Activated CD8-positive, alpha-beta memory T cell treated with anti-CD3 and anti-CD28 coated beads, Interleukin-2, amount 10 ng/mL, durations not matched to agents 7 days and 5 days (primary cell): ENCODE measurements at regions not wholly inside any gene's neighbourhood (a gene's known extent, or its start where the extent isn't known, plus 50 kb on each side); places are given as distances from the start of the nearest gene placed in this dataset.

Experiments used
- ATAC-seq: fragments of 150-1000 bp; cut with Tn5 transposase; one replicate; pipeline ENCODE4 v1.10.0; 2021; ENCODE audit warnings: moderate library complexity
- CTCF ChIA-PET: fragments of 350-600 bp; sonication (Branson Sonifier 250); formaldehyde crosslinking; loops from one replicate; lab custom pipeline; 2021; ENCODE audit warnings: antibody characterized with exemption; lab: Charles Lee
- DNase-seq: peaks from one replicate; pipeline ENCODE4 v3.0.0-alpha.2; 2020
- H3K27ac Mint-ChIP-seq: one replicate; pipeline ENCODE4 v1.8.0; 2021; ENCODE audit warnings: mild to moderate bottlenecking, mixed read lengths
- H3K27me3 Mint-ChIP-seq: one replicate; pipeline ENCODE4 v1.8.0; 2021; ENCODE audit warnings: mixed read lengths
- H3K36me3 Mint-ChIP-seq: one replicate; pipeline ENCODE4 v1.8.0; 2021; ENCODE audit warnings: mild to moderate bottlenecking, mixed read lengths
- H3K4me1 Mint-ChIP-seq: one replicate; pipeline ENCODE4 v1.8.0; 2021; ENCODE audit warnings: mixed read lengths
- H3K4me3 Mint-ChIP-seq: one replicate; pipeline ENCODE4 v1.8.0; 2021; ENCODE audit warnings: mild to moderate bottlenecking, moderate library complexity, mixed read lengths
- H3K9me3 Mint-ChIP-seq: one replicate; pipeline ENCODE4 v1.8.0; 2022; ENCODE audit warnings: low read depth, mixed read lengths

DNA sequence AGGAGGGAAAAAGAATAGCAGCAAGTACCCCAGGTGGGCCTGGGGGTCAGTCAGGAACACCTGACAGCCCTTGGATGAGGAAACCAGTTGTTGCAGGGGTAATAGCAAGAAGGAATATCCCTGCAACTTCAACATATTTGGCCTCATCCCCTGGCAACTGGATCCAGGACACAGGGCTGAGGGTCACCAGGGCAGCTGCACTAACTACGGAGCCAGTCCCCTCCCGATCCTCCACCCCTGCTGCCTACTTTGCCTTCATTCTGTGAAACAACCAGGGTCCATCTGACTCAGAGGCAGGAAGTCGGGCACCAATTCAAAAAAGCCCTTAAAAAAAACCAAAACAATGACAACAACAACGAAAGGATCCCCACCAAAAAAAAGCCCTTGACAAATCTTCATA lies 52.9 kb downstream of the FRMPD3 start:
- Mint-ChIP-seq H3K27me3 (peaks cover 31% of the 10 kb centered on the region), H3K36me3 (no peaks in the 10 kb centered on the region), H3K4me1 (no peaks in the 10 kb centered on the region), H3K4me3 (no peak overlapping the region), H3K9me3 (no peaks in the 10 kb centered on the region), H3K27ac (no peak overlapping the region)
- CTCF ChIA-PET = no interaction called here
- no peak for DNase-seq
- ATAC-seq = no peak

DNA sequence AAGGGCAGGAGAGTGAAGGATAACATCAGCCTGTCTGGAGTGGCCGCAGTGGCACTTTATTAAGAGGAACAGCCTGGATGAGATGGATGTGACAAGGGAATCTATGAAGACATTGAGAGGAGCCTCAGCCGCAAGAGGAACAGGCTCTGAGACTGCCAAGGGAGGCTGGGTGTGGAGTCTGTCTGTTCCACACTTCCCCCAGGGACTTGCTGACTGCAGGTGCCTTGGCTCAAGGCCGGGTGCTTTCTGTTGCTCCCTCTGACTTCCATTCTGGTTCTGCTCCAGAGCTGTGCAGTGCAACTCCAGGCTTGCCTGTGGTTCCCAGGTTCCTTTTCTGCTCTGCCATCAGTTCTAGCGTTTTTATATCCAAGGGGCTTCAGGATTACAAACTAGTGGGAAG lies 54.6 kb downstream of the FRMPD3 start:
- H3K27me3 Mint-ChIP-seq = peaks cover 46% of the 10 kb centered on the region
- no peaks in the 10 kb centered on the region for H3K4me1 Mint-ChIP-seq

DNA sequence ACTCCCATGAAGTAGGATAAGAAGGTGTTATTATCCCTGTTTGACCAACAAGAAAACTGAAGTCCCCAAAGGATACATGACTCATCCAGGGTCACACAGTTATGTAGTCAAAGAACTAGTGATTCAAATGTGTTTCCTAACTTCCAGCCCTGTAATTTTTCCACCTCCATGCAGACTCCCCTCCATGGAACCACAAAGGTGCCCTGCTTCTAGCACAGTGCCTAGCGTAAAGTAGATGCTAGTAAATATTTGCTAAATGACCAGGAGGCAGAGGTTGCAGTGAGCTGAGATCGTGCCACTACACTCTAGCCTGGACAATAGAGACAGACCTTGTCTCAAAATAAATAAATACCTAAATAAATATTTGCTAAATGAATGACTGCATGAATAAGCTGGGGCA lies 55.8 kb downstream of the FRMPD3 start:
- ATAC-seq = no peak
- H3K27me3 Mint-ChIP-seq = peaks cover 52% of the 10 kb centered on the region
- H3K27ac Mint-ChIP-seq = no peak overlapping the region
- CTCF ChIA-PET = no interaction called here
- H3K4me1 Mint-ChIP-seq = no peaks in the 10 kb centered on the region
- no peak overlapping the region for H3K4me3 Mint-ChIP-seq
- no peak for DNase-seq
- H3K36me3 Mint-ChIP-seq = no peaks in the 10 kb centered on the region
- no peaks in the 10 kb centered on the region for H3K9me3 Mint-ChIP-seq

More for the DNA sequence above, 54.6 kb downstream of the FRMPD3 start:
- DNase-seq (no peak), ATAC-seq (no peak)
- CTCF ChIA-PET = no interaction called here
- Mint-ChIP-seq H3K4me3 (no peak overlapping the region), H3K27ac (no peak overlapping the region), H3K9me3 (no peaks in the 10 kb centered on the region), H3K36me3 (no peaks in the 10 kb centered on the region)

DNA sequence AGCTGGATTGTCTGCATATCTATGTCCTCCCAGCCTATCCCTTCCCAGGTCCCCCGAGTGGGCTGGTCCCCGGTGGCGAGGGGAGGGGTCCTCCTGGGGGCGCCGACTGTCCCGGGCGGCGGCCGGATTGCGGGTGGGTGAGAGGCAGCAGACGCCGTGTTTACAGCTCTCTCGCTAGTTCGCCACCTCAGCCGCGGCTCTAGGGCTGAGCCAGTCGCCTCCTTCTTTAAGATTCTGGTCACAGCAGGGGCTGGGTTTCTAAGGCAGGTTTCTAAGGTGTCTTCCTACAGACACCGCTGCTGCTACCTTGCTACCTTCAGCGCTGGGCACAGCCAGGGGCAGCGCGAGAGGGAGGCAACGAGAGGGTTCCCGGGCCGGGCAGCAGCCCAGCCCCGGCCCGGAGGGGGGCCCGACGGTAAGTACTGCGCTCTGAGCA lies 57.2 kb downstream of the FRMPD3 start:
- Mint-ChIP-seq H3K27me3 (peaks cover 52% of the 10 kb centered on the region), H3K9me3 (no peaks in the 10 kb centered on the region), H3K4me1 (no peaks in the 10 kb centered on the region), H3K27ac (no peak overlapping the region), H3K4me3 (no peak overlapping the region), H3K36me3 (no peaks in the 10 kb centered on the region)
- DNase-seq (no peak), ATAC-seq (no peak)
- CTCF ChIA-PET = no interaction called here

DNA sequence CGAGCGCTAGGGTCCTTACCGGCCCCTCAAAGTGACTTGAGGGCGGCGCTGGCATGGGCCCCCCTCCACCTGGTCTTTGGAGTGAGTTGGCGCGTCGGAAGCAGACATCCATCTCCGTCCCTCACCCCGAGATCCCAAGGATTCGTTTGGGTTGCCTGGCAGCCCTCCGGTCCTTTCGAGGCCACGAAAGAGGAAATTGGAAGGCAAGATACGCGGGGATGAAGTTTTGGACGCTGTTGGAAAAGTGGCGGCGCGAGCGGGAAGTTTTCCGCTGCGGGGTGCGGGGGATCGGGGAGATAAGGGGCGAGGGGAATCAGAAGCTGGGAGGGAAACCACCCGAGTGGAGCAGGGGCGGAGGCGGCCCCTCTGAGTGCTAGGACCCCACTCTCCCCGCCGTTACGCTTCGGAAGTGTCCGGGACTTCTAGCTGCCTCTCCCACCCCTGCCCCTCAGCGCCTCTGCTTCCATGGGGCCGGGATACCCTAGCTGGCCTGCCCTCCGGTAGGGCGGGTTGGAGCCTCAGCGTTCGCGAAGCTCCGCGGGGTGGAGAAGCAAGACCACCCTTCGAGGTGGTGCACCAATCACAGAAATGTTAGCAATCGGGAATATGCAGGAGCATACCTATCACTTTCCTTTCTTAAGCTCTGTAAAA lies 57.8 kb downstream of the FRMPD3 start:
- H3K9me3 Mint-ChIP-seq = no peaks in the 10 kb centered on the region
- H3K4me1 Mint-ChIP-seq = no peaks in the 10 kb centered on the region
- CTCF ChIA-PET = no interaction called here
- ATAC-seq (no peak), DNase-seq (no peak)
- no peaks in the 10 kb centered on the region for H3K36me3 Mint-ChIP-seq
- no peak overlapping the region for H3K27ac Mint-ChIP-seq
- H3K4me3 Mint-ChIP-seq = no peak overlapping the region
- peaks cover 52% of the 10 kb centered on the region for H3K27me3 Mint-ChIP-seq

DNA sequence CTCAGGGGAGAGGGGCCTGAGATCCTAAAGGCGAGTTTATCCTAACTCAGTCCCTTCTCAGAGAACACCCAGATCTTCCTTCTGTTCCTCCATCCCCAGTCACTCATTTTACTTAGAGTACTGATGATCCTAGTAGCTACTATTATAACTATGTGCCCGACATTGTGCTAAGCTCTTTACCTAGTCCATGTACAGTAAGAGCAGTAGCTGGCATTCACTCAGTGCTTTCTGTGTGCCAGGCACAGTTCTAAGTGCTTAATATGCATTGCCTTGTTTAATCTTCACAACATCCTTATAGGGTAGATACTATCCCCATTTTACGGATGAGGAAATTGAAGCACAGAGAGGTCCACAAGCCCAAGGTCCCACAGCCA lies 58.3 kb downstream of the FRMPD3 start:
- no peak overlapping the region for H3K4me3 Mint-ChIP-seq

DNA sequence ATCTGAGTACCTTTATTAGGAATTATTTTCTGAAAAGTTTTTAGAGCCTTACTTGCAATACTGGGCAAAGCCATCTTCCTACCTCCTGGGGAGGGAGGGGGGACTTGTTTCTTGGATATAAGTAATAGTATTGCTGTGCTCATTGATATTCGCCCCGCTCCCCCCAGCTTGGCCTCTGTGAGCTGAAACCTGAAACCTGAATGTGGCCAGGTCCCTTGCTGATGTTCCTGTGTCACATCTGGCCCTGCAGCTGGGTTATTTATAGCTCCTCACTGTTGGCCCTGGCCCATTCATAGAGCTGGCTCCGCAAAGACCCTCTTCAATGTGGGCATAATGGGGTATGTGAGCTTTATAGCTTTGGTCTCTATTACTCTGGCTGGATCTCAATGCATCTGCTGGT lies 59.5 kb downstream of the FRMPD3 start:
- Mint-ChIP-seq H3K27me3 (peaks cover 52% of the 10 kb centered on the region), H3K9me3 (no peaks in the 10 kb centered on the region), H3K4me3 (no peak overlapping the region), H3K27ac (no peak overlapping the region), H3K36me3 (no peaks in the 10 kb centered on the region), H3K4me1 (no peaks in the 10 kb centered on the region)
- ATAC-seq = no peak
- CTCF ChIA-PET = no interaction called here
- DNase-seq = no peak

More for the DNA sequence above, 58.3 kb downstream of the FRMPD3 start:
- Mint-ChIP-seq H3K36me3 (no peaks in the 10 kb centered on the region), H3K27ac (no peak overlapping the region), H3K9me3 (no peaks in the 10 kb centered on the region), H3K4me1 (no peaks in the 10 kb centered on the region), H3K27me3 (peaks cover 52% of the 10 kb centered on the region)
- CTCF ChIA-PET = no interaction called here
- DNase-seq = no peak
- no peak for ATAC-seq

DNA sequence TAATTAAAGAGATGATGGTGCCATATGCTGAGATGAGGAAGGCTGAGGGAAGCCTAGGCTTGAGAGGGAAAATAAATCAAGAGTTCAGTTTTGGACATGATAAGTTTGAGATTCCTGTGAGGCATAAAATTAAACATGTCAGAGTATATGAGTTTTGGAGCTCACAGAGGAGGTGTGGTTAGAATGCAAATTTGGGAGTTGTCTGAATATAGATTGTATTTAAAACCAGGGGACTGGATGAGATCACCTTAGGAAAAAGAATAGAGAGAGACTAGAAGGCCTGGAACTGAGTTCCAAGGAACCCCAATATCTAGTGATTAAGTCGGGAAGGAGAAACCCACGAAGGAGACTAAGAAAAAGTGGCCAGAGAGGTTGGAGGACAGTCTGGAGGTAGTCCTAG lies 65.5 kb downstream of the FRMPD3 start:
- H3K27ac Mint-ChIP-seq = no peak overlapping the region
- no peaks in the 10 kb centered on the region for H3K4me1 Mint-ChIP-seq
- no peak overlapping the region for H3K4me3 Mint-ChIP-seq
- CTCF ChIA-PET = no interaction called here
- DNase-seq (no peak), ATAC-seq (no peak)
- H3K9me3 Mint-ChIP-seq = no peaks in the 10 kb centered on the region
- H3K27me3 Mint-ChIP-seq = peaks cover 15% of the 10 kb centered on the region
- no peaks in the 10 kb centered on the region for H3K36me3 Mint-ChIP-seq

DNA sequence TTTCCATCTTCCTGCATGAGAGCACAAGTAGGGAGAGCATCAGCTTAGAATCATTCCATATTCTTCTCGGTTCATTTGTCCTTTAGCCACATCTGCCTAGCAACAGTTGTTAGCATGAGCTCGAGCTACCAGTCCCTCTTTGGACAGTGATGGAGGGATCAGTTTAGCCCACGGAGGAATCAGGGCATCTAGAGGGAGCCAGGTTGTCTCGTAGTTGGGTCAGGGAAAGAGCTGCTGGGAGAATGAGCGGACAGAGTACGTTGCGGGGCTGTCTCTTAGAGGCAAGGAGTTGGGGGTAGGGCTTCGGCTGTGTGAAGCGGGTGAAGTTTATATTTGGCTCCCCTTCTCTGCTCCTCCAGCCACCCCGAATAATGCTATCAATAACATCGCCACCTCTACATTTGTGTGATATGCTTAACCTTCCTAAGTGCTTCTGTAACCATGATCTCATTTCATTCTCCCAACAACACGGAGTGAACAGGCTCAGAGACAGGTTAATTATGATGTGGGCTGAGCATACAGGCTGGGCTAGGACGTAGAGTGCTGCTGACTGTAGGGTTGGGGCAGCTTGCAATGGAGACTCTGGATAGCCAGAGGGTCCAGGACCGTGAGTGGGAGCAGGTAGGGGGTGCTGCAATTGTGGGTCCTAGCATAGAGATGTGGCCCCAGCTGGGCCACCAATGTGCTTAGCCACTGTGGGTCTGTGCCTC lies 72.6 kb downstream of the FRMPD3 start:
- H3K4me1 Mint-ChIP-seq = no peaks in the 10 kb centered on the region
- CTCF ChIA-PET = no interaction called here
- ATAC-seq = no peak
- no peak for DNase-seq
- H3K9me3 Mint-ChIP-seq = no peaks in the 10 kb centered on the region
- no peaks in the 10 kb centered on the region for H3K36me3 Mint-ChIP-seq
- no peak overlapping the region for H3K27ac Mint-ChIP-seq
- no peak overlapping the region for H3K4me3 Mint-ChIP-seq
- H3K27me3 Mint-ChIP-seq = peaks cover 6% of the 10 kb centered on the region

DNA sequence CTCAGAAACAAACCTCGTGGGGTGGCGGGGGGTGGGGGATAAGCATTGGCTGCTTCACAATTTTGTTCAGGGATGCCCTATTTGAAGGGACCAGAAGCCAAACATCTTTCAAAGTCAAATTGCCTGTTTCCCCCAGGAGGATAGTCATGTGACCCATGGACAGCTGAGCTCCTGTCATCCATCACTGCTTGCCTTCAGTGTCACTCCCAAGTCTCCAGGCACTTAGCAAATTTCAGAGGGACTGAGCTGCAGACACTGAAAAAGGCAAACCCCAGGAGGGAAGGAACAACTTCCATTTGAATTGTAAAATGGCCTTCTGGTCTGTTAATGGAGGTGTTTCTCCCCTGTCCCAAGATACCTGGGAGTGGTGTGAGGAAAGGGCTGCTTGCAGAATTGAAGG lies 73.4 kb downstream of the FRMPD3 start:
- ATAC-seq (no peak), DNase-seq (no peak)
- Mint-ChIP-seq H3K27ac (no peak overlapping the region), H3K27me3 (peaks cover 6% of the 10 kb centered on the region), H3K9me3 (no peaks in the 10 kb centered on the region), H3K4me3 (no peak overlapping the region), H3K4me1 (no peaks in the 10 kb centered on the region), H3K36me3 (no peaks in the 10 kb centered on the region)
- CTCF ChIA-PET = no interaction called here

DNA sequence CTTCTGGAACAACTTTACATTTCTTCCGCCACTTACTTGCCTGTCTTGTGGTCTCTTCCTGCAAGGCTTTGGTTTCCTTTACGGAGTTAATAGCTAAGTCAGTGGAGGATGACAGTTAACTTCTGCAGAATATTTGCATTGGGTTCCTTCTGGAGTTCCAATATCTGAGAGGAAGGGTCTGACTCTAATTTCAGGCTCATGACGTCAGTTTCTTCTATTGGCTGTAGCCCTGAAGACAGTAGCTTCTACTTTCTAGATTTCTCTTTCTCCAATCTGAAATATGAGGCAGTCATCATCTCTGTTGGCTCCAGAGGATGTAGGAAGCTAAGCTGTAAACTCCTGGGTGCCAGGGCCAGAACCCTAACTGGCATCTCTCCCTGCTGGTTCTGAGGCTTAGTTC lies 76.7 kb downstream of the FRMPD3 start:
- DNase-seq (no peak), ATAC-seq (no peak)
- CTCF ChIA-PET = no interaction called here
- Mint-ChIP-seq H3K4me1 (no peaks in the 10 kb centered on the region), H3K4me3 (no peak overlapping the region), H3K9me3 (no peaks in the 10 kb centered on the region), H3K27ac (no peak overlapping the region), H3K27me3 (no peaks in the 10 kb centered on the region), H3K36me3 (no peaks in the 10 kb centered on the region)

DNA sequence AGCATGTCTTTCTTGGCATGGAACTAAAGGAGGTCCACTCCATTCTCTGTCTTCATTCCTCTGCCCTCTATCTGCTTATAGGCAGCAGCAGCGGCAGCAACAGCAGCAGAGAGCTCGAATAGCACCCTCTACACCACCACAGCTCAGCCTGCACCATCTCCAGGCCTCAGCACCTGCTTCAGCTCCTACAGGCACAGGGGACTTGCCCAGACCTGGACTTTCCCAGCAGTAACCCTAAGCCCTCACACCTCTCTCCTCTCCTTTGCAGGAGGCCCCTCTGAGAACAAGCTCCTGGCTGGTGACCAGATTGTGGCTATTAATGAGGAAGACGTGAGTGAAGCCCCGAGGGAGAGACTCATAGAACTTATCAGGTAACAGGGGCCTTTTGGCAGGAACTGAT lies 80.7 kb downstream of the FRMPD3 start:
- Mint-ChIP-seq H3K27ac (no peak overlapping the region), H3K4me1 (no peaks in the 10 kb centered on the region), H3K36me3 (no peaks in the 10 kb centered on the region), H3K27me3 (peaks cover 11% of the 10 kb centered on the region), H3K4me3 (no peak overlapping the region), H3K9me3 (no peaks in the 10 kb centered on the region)
- DNase-seq (no peak), ATAC-seq (no peak)
- CTCF ChIA-PET = no interaction called here

DNA sequence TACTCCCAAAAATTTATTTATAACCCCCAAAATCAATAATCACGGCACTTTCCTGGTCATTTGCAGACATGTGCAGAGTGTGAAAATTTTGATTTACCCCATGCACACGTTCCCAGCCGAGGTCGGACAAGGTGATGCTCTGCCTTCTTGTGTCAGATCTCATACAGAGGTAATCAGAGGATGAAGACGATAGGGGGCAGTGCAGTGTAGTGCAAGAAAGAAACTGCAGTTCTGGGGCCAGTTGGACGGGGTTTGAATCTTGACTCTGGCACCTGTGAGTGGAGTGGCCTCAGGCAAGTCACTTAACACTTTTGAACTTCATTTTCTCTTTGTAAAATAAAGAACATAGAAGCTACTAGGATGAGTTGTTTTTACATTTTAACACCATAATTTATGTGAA lies 88.4 kb downstream of the FRMPD3 start:
- ATAC-seq (no peak), DNase-seq (peak; percentile 44)
- Mint-ChIP-seq H3K36me3 (no peaks in the 10 kb centered on the region), H3K9me3 (no peaks in the 10 kb centered on the region), H3K4me3 (no peak overlapping the region), H3K27me3 (peaks cover 7% of the 10 kb centered on the region), H3K4me1 (no peaks in the 10 kb centered on the region), H3K27ac (no peak overlapping the region)
- CTCF ChIA-PET = interaction anchor here (1.4 to 1.8 kb wide), 3 partner anchors 91 to 239 kb away, joined by 4 to 8 read pairs (median 5); partner anchors contain the start of genes NCBP2L and PRPS1

DNA sequence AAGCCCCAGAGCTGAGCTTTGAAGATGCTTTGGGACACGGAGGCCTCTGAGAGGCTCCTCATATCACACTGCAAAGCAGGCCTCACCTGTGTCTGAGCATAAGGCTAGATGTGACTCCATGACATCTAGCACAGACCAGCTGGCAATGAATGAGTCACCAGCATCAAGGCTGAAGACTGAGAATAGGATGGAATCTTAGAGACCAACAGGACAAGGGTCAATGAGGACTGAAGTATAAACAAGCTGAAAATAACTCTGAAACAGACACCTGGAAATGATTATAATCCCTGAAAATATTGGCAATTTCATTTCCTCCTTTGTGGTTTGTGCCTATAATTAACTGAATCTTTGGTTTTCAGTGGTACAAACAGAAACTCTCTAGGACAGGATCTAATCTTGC lies 87.1 kb upstream of the PRPS1 start:
- Mint-ChIP-seq H3K4me1 (no peaks in the 10 kb centered on the region), H3K27me3 (peaks cover 7% of the 10 kb centered on the region), H3K36me3 (no peaks in the 10 kb centered on the region), H3K27ac (no peak overlapping the region), H3K4me3 (no peak overlapping the region), H3K9me3 (no peaks in the 10 kb centered on the region)
- no peak for DNase-seq
- no peak for ATAC-seq
- CTCF ChIA-PET = interaction anchor here (1.5 kb wide), 1 partner anchor 236 kb away, joined by 4 read pairs; the partner anchor contains the start of gene NCBP2L
